Stimulated activated CD8-positive, alpha-beta memory T cell treated with anti-CD3 and anti-CD28 coated beads, Interleukin-12 subunit alpha, Interleukin-12 subunit beta, amount 100 ng/mL, for 24 hours (primary cell): ENCODE measurements at regions not wholly inside any gene's neighbourhood (a gene's known extent, or its start where the extent isn't known, plus 50 kb on each side); places are given as distances from the start of the nearest gene placed in this dataset.

Experiments
- DNase-seq: peaks from one replicate; pipeline ENCODE4 v3.0.0-alpha.2; 2020; ENCODE audit errors: extremely low read depth

- DNase-seq: no peak
Measured at GRCh38 chr10:78297997-78298396, 264.3 kb downstream of the RPS24 start.

- DNase-seq: no peak
Measured at GRCh38 chr10:78298835-78299234, 265.2 kb downstream of the RPS24 start.

GRCh38 chr10:78299851-78300468 lies 266.3 kb downstream of the RPS24 start:
- DNase-seq: no peak

GRCh38 chr10:78300526-78300925 lies 266.9 kb downstream of the RPS24 start:
- no peak for DNase-seq

GRCh38 chr10:78301481-78301880 lies 267.8 kb downstream of the RPS24 start:
- DNase-seq: no peak

- no peak for DNase-seq
Measured at GRCh38 chr10:78301891-78302738, 268.5 kb downstream of the RPS24 start.

- DNase-seq: no peak
Measured at GRCh38 chr10:78302739-78302988, 269.0 kb downstream of the RPS24 start.

- peak; percentile 90 for DNase-seq
Measured at GRCh38 chr10:78302989-78303854, 269.6 kb downstream of the RPS24 start.

GRCh38 chr10:78304091-78305045 lies 270.7 kb downstream of the RPS24 start:
- no peak for DNase-seq

- DNase-seq: no peak
Measured at GRCh38 chr10:78305311-78305710, 271.6 kb downstream of the RPS24 start.

GRCh38 chr10:78306358-78306757 lies 272.7 kb downstream of the RPS24 start:
- no peak for DNase-seq

GRCh38 chr10:78307576-78307975 lies 273.9 kb downstream of the RPS24 start:
- DNase-seq: no peak

GRCh38 chr10:78309536-78310237 lies 276.0 kb downstream of the RPS24 start:
- no peak for DNase-seq

GRCh38 chr10:78310481-78311080 lies 276.9 kb downstream of the RPS24 start:
- no peak for DNase-seq

- DNase-seq: no peak
Measured at GRCh38 chr10:78312197-78313047, 278.8 kb downstream of the RPS24 start.

- DNase-seq: no peak
Measured at GRCh38 chr10:78313048-78313381, 279.4 kb downstream of the RPS24 start.

GRCh38 chr10:78313636-78314035 lies 280.0 kb downstream of the RPS24 start:
- no peak for DNase-seq

- no peak for DNase-seq
Measured at GRCh38 chr10:78314651-78315050, 281.0 kb downstream of the RPS24 start.

GRCh38 chr10:78316451-78316931 lies 282.8 kb downstream of the RPS24 start:
- no peak for DNase-seq

GRCh38 chr10:78318305-78318704 lies 284.6 kb downstream of the RPS24 start:
- no peak for DNase-seq
